K562 (cell line): ENCODE measurements at regions not wholly inside any gene's neighbourhood (a gene's known extent, or its start where the extent isn't known, plus 50 kb on each side); places are given as distances from the start of the nearest gene placed in this dataset.

ENCODE experiments used
- ATAC-seq: fragments of 200-7000 bp; cut with Tn5 transposase; 3 replicates; pipeline ENCODE4 v1.9.1; 2020; ENCODE audit warnings: moderate library complexity
- BruUV-seq: library from RNA; stranded (reverse); fragments of 400-500 nt; replicated peaks from 2 replicates; lab custom pipeline; 2021; lab: Mats Ljungman, UMichigan
- CTCF ChIA-PET: fragments of 300-600 bp; formaldehyde crosslinking; extraction: SDS; loops from one replicate; lab custom pipeline; 2021; ENCODE audit warnings: low intra/inter-chr PET ratio; lab: Yijun Ruan, JAX
- POLR2A ChIA-PET: fragments of 300-600, 350-650 bp; sonication (Branson Sonifier 250); formaldehyde crosslinking; extraction: SDS; loops from one replicate; lab custom pipeline; 2021; ENCODE audit warnings: antibody characterized with exemption, inconsistent platforms; lab: Yijun Ruan, JAX
- DNase-seq, 4 experiments: peaks; one replicate each; pipeline versions ENCODE4 v3.0.0 to v3.0.0-alpha.2; 2011 to 2018; ENCODE audit warnings: low spot score in 3 of 4, mixed read lengths in 3 of 4; ENCODE audit errors: extremely low read depth in 1 of 4
- FAIRE-seq: peaks from 2 replicates; lab custom pipeline; 2011; peaks lifted over from hg19 to GRCh38; lab: Jason Lieb, UNC
- H2AFZ ChIP-seq: 2 replicates; pipeline ENCODE4 v1.6.0; 2011; ENCODE audit warnings: low read depth, low read length, control low read depth, inconsistent platforms
- H3K27ac ChIP-seq: fragments of 200-600 bp; 3 replicates; pipeline ENCODE4 v1.8.0; 2011; ENCODE audit warnings: low read depth, mild to moderate bottlenecking, control low read depth, inconsistent platforms, low read length, moderate library complexity, mixed read lengths; ENCODE audit errors: extremely low read depth
- H3K27me3 ChIP-seq, 2 experiments: fragments of 300-600 bp in 1 of 2; 2 replicates in 1 of 2; 3 replicates in 1 of 2; pipeline versions ENCODE4 v1.6.0 to v1.8.0; 2011; ENCODE audit warnings: inconsistent platforms in 2 of 2, low read length in 2 of 2, mild to moderate bottlenecking in 1 of 2, mixed read lengths in 1 of 2, moderate library complexity in 1 of 2; ENCODE audit not compliant: control insufficient read depth in 2 of 2, insufficient read depth in 2 of 2
- H3K36me3 ChIP-seq: fragments of 300-600 bp; 3 replicates; pipeline ENCODE4 v1.8.0; 2011; ENCODE audit warnings: mild to moderate bottlenecking, low read length, inconsistent platforms; ENCODE audit not compliant: control insufficient read depth, insufficient read depth
- H3K4me1 ChIP-seq, 2 experiments: fragments of 200-600 bp in 1 of 2; replicated peaks in 1 of 2; 2 replicates in 1 of 2; 3 replicates in 1 of 2; pipeline versions ENCODE4 v1.5.1 to v1.8.0; 2011; ENCODE audit warnings: inconsistent platforms in 2 of 2, low read length in 2 of 2, mild to moderate bottlenecking in 1 of 2, mixed read lengths in 1 of 2, moderate library complexity in 1 of 2; ENCODE audit not compliant: control insufficient read depth in 2 of 2, insufficient read depth in 2 of 2
- H3K4me2 ChIP-seq: 2 replicates; pipeline ENCODE4 v1.6.1; 2011; ENCODE audit warnings: low read length, control low read depth, inconsistent platforms, mixed read lengths; ENCODE audit not compliant: insufficient read depth
- H3K4me3 ChIP-seq: fragments of 200-600 bp; sonication (generic), shearing (Covaris generic); 2 replicates; pipeline ENCODE4 v1.5.1; 2016; ENCODE audit warnings: control low read depth, inconsistent platforms
- H3K79me2 ChIP-seq: fragments of 200-600 bp; 3 replicates; pipeline ENCODE4 v1.8.0; 2011; ENCODE audit warnings: low read length, inconsistent platforms; ENCODE audit not compliant: control insufficient read depth, insufficient read depth
- H3K9ac ChIP-seq, 2 experiments: 2 replicates each; pipeline versions ENCODE4 v1.6.0 to v1.6.1; 2011; ENCODE audit warnings: low read depth in 2 of 2, low read length in 2 of 2, control low read depth in 1 of 2, inconsistent platforms in 1 of 2, mild to moderate bottlenecking in 1 of 2, mixed read lengths in 1 of 2; ENCODE audit not compliant: insufficient read depth in 1 of 2
- H3K9me1 ChIP-seq: one replicate; pipeline ENCODE4 v1.6.0; 2011; ENCODE audit warnings: inconsistent platforms, mild to moderate bottlenecking, low read length, moderate library complexity; ENCODE audit not compliant: control insufficient read depth, insufficient read depth
- H3K9me3 ChIP-seq: replicated peaks from 2 replicates; pipeline ENCODE4 v1.5.1; 2011; ENCODE audit warnings: low read depth, low read length, inconsistent platforms; ENCODE audit not compliant: control insufficient read depth, insufficient read depth
- H4K20me1 ChIP-seq: replicated peaks from 2 replicates; pipeline ENCODE4 v1.6.1; 2011; ENCODE audit warnings: low read length, inconsistent platforms, mixed read lengths; ENCODE audit not compliant: control insufficient read depth, insufficient read depth
- BMI1 ChIP-seq: fragments of 150-350 bp; IDR thresholded peaks from 2 replicates; pipeline ENCODE4 v1.6.1; 2014; ENCODE audit warnings: low read length
- CUX1 ChIP-seq: fragments of 200-800 bp; sonication (Bioruptor generic); IDR thresholded peaks from 2 replicates; pipeline ENCODE4 v1.6.1; 2016; ENCODE audit warnings: missing genetic modification characterization, missing compliant biosample characterization
- FOSL1 ChIP-seq: fragments of 200-800 bp; sonication (Bioruptor generic); conservative IDR thresholded peaks from 2 replicates; pipeline ENCODE4 v1.6.1; 2016; ENCODE audit warnings: missing genetic modification characterization, missing compliant biosample characterization
- NFE2L1 ChIP-seq: fragments of 450-650 bp; IDR thresholded peaks from 2 replicates; pipeline ENCODE4 v1.6.1; 2016; ENCODE audit warnings: missing genetic modification characterization, low read depth, mild to moderate bottlenecking, missing compliant biosample characterization, moderate library complexity, borderline replicate concordance
- NR1H2 ChIP-seq: sonication (generic); formaldehyde crosslinking; IDR thresholded peaks from 2 replicates; pipeline ENCODE4 v1.4.0; 2020; ENCODE audit warnings: mild to moderate bottlenecking, missing genetic modification reagents
- POLR2G ChIP-seq: fragments of 200-400 bp; formaldehyde crosslinking; IDR thresholded peaks from 2 replicates; pipeline ENCODE4 v1.6.1; 2017; ENCODE audit warnings: low read depth, mild to moderate bottlenecking, antibody characterized with exemption, low read length, moderate library complexity
- ZNF277 ChIP-seq: fragments of 250-450 bp; sonication (Bioruptor Pico); IDR thresholded peaks from 2 replicates; pipeline ENCODE4 v1.8.0; 2022; ENCODE audit warnings: inconsistent platforms, mild to moderate bottlenecking, moderate library complexity, borderline replicate concordance
- ZNF324 ChIP-seq: fragments of 250-450 bp; sonication (Bioruptor Pico); IDR thresholded peaks from 2 replicates; pipeline ENCODE4 v1.4.0; 2020; ENCODE audit warnings: mild to moderate bottlenecking
- ZNF696 ChIP-seq: fragments of 250-450 bp; sonication (Bioruptor Pico); conservative IDR thresholded peaks from 2 replicates; pipeline ENCODE4 v1.4.0; 2020; ENCODE audit warnings: mild to moderate bottlenecking, moderate library complexity
- ZNF707 ChIP-seq: fragments of 250-450 bp; sonication (Bioruptor Pico); conservative IDR thresholded peaks from 2 replicates; pipeline ENCODE4 v1.8.0; 2022; ENCODE audit warnings: inconsistent platforms, mild to moderate bottlenecking, moderate library complexity
- WGBS: fragments of 100-300 bp; shearing (Covaris generic); methylation state at CpG from one replicate; pipeline ENCODE4 v1.1.6; 2016; ENCODE audit warnings: low coverage, mixed read lengths; ENCODE audit not compliant: insufficient coverage; ENCODE audit errors: missing lambda C conversion rate; 5-methylcytosine and 5-hydroxymethylcytosine counted together
- in situ Hi-C: fragments of 300-500 bp; cut with MboI; formaldehyde crosslinking; loops from 4 replicates; pipeline ENCODE4 v1.15.0; 2018; ENCODE audit warnings: inconsistent platforms, mixed read lengths
- intact Hi-C: fragments of 100-400 bp; cut with micrococcal nuclease; formaldehyde crosslinking; loops from 2 replicates; pipeline ENCODE4 v1.14.2; 2022
- TF ChIP-seq, protein P1 (sequence below): fragments of 250-450 bp; sonication (Bioruptor Pico); IDR thresholded peaks from 2 replicates; pipeline ENCODE4 v1.4.0; 2020; ENCODE audit warnings: mild to moderate bottlenecking, moderate library complexity

DNA sequence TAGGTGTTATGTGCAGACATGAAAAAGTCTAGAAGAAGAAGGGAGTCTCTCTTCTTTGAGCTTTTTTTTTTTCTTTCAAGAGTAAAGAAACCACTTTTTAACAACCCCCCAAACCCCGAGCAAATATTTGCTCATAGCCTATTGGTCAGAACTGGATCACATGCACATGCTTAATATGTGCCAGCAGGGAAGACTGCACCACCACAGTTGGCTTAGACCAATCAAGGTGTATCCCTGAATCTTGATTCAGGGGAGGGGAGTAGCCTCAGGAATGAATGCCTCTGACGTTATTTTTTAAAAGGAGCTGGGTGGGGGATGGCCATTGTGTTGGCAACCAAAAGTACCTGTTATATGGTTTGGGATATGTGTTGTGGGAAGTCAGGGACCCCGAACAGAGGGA lies 171.4 kb upstream of the NABP1 start:
- ChIA-PET POLR2A (interaction anchor here (0.6 kb wide), 1 partner anchor 20 kb away, joined by 3 read pairs; no protein-coding TSS in a partner anchor), CTCF (no interaction called here)
- no peaks in the 10 kb centered on the region for H3K9me1 ChIP-seq
- H3K4me2 ChIP-seq, result no peak overlapping the region
- no peak overlapping the region for H3K4me3 ChIP-seq
- no TSS peak for BruUV-seq
- H3K9ac ChIP-seq, result no peak overlapping the region
- no peak overlapping the region for H2AFZ ChIP-seq
- no peak for FAIRE-seq
- H3K9me3 ChIP-seq, result no peaks in the 10 kb centered on the region
- no peak for ATAC-seq
- intact Hi-C loops (no loop called here), in situ Hi-C loops (loop anchor here (25.0 kb wide), 1 partner anchor 294 kb away; no protein-coding TSS in a partner anchor)
- H3K36me3 ChIP-seq, result no peaks in the 10 kb centered on the region
- H3K27me3 ChIP-seq, result peaks cover 0 to 6% of the 10 kb centered on the region in 2 experiments; a peak in 1 of 5 replicates
- whole genome bisulfite sequencing, result 0% methylated on average over 3 of the region's 3 CpGs
- no peak overlapping the region for H3K27ac ChIP-seq
- no peaks in the 10 kb centered on the region for H3K79me2 ChIP-seq
- H3K4me1 ChIP-seq, result no peaks in the 10 kb centered on the region
- DNase-seq, result no peak
- H4K20me1 ChIP-seq, result no peaks in the 10 kb centered on the region
- TF ChIP-seq BMI1 (no peak), ZNF324 (no peak), POLR2G (no peak), NR1H2 (no peak), FOSL1 (tag) (no peak), ZNF707 (CRISPR knock-in tag) (no peak), ZNF277 (CRISPR knock-in tag) (no peak), NFE2L1 (tag) (no peak), ZNF696 (no peak), CUX1 (no peak)
- TF ChIP-seq, protein P1, sequence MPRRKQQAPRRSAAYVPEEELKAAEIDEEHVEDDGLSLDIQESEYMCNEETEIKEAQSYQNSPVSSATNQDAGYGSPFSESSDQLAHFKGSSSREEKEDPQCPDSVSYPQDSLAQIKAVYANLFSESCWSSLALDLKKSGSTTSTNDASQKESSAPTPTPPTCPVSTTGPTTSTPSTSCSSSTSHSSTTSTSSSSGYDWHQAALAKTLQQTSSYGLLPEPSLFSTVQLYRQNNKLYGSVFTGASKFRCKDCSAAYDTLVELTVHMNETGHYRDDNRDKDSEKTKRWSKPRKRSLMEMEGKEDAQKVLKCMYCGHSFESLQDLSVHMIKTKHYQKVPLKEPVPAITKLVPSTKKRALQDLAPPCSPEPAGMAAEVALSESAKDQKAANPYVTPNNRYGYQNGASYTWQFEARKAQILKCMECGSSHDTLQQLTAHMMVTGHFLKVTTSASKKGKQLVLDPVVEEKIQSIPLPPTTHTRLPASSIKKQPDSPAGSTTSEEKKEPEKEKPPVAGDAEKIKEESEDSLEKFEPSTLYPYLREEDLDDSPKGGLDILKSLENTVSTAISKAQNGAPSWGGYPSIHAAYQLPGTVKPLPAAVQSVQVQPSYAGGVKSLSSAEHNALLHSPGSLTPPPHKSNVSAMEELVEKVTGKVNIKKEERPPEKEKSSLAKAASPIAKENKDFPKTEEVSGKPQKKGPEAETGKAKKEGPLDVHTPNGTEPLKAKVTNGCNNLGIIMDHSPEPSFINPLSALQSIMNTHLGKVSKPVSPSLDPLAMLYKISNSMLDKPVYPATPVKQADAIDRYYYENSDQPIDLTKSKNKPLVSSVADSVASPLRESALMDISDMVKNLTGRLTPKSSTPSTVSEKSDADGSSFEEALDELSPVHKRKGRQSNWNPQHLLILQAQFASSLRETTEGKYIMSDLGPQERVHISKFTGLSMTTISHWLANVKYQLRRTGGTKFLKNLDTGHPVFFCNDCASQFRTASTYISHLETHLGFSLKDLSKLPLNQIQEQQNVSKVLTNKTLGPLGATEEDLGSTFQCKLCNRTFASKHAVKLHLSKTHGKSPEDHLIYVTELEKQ (CRISPR knock-in tag), result no peak
